Uterus (tissue), 3 donors: ENCODE measurements at regions not wholly inside any gene's neighbourhood (a gene's known extent, or its start where the extent isn't known, plus 50 kb on each side); places are given as distances from the start of the nearest gene placed in this dataset.

Source experiments
- DNase-seq, 2 donors: peaks; one replicate each; pipeline ENCODE4 v3.0.0-alpha.2; 2019 to 2020
- H3K27ac ChIP-seq, 2 donors: fragments of 200-600 bp; sonication (generic); 1 replicate in 1 of 2; 2 replicates in 1 of 2; pipeline ENCODE4 v1.5.1; 2016 to 2018
- H3K27me3 ChIP-seq, 2 donors: fragments of 200-600 bp; sonication (generic); one replicate each; pipeline ENCODE4 v1.5.1; 2018 to 2019; ENCODE audit warnings: control low read depth in 1 of 2
- H3K36me3 ChIP-seq, 2 donors: fragments of 200-600 bp; sonication (generic); one replicate each; pipeline ENCODE4 v1.5.1; 2019; ENCODE audit warnings: control low read depth in 1 of 2
- H3K4me1 ChIP-seq, 2 donors: fragments of 200-600 bp; sonication (generic); one replicate each; pipeline ENCODE4 v1.5.1; 2018 to 2019; ENCODE audit warnings: control low read depth in 1 of 2
- H3K4me3 ChIP-seq, 2 donors: fragments of 200-600 bp; sonication (generic); 1 replicate in 1 of 2; 2 replicates in 1 of 2; pipeline ENCODE4 v1.5.1; 2018 to 2019; ENCODE audit warnings: mild to moderate bottlenecking in 1 of 2
- H3K9me3 ChIP-seq, 2 donors: fragments of 200-600 bp; sonication (generic); one replicate each; pipeline ENCODE4 v1.5.1; 2019; ENCODE audit warnings: control low read depth in 1 of 2
- POLR2A ChIP-seq, 2 donors: fragments of 450-650 bp; IDR thresholded peaks; one replicate each; pipeline ENCODE4 v1.6.1; 2016; ENCODE audit warnings: antibody characterized with exemption in 2 of 2, mild to moderate bottlenecking in 1 of 2, moderate library complexity in 1 of 2
- intact Hi-C: fragments of 100-400 bp; cut with DNase I; formaldehyde crosslinking; loops from one replicate; pipeline ENCODE4 v1.15.1; 2023; ENCODE audit warnings: low total_unique reads
- TF ChIP-seq, protein P1 (sequence below), 4 experiments: fragments of 200-600 bp in 2 of 4; fragments of 450-650 bp in 2 of 4; sonication (generic) in 2 of 4; IDR thresholded peaks; one replicate each; pipeline ENCODE4 v1.5.1; 2016 to 2019; ENCODE audit warnings: antibody characterized with exemption in 4 of 4, mild to moderate bottlenecking in 2 of 4, moderate library complexity in 1 of 4
- donor health status: DM: yes; HTN: yes; CAD: no.

DNA sequence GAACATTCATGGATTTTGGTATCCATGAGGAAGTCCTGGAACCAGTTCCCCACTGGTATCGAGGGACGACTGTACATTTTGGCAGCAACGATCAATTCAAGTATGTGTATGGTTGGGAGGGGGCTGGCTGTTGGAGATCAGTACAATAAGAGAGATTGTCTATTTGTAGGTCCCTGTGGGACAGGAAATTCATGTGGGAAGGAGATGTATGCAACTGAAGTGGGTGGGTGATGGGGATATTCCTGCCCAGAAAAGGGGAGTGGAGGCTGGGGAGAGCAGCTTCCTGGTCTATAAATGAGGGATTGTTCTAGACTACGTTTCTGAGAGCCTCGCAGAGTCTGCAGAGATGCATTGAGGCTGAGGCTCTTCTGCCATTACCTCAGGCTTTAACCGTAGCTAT is 140.2 kb upstream of the MAGI3 start:
- no peaks in the 10 kb centered on the region for H3K4me1 ChIP-seq
- intact Hi-C loops = no loop called here
- H3K27me3 ChIP-seq = no peaks in the 10 kb centered on the region
- TF ChIP-seq, protein P1, sequence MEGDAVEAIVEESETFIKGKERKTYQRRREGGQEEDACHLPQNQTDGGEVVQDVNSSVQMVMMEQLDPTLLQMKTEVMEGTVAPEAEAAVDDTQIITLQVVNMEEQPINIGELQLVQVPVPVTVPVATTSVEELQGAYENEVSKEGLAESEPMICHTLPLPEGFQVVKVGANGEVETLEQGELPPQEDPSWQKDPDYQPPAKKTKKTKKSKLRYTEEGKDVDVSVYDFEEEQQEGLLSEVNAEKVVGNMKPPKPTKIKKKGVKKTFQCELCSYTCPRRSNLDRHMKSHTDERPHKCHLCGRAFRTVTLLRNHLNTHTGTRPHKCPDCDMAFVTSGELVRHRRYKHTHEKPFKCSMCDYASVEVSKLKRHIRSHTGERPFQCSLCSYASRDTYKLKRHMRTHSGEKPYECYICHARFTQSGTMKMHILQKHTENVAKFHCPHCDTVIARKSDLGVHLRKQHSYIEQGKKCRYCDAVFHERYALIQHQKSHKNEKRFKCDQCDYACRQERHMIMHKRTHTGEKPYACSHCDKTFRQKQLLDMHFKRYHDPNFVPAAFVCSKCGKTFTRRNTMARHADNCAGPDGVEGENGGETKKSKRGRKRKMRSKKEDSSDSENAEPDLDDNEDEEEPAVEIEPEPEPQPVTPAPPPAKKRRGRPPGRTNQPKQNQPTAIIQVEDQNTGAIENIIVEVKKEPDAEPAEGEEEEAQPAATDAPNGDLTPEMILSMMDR (IDR thresholded peaks at IDR 0.05) = no peak
- TF ChIP-seq POLR2A (IDR thresholded peaks at IDR 0.05) = no peak
- H3K9me3 ChIP-seq = no peaks in the 10 kb centered on the region
- DNase-seq = no peak
- no peaks in the 10 kb centered on the region for H3K36me3 ChIP-seq
- no peak overlapping the region for H3K4me3 ChIP-seq
- H3K27ac ChIP-seq = no peak overlapping the region

DNA sequence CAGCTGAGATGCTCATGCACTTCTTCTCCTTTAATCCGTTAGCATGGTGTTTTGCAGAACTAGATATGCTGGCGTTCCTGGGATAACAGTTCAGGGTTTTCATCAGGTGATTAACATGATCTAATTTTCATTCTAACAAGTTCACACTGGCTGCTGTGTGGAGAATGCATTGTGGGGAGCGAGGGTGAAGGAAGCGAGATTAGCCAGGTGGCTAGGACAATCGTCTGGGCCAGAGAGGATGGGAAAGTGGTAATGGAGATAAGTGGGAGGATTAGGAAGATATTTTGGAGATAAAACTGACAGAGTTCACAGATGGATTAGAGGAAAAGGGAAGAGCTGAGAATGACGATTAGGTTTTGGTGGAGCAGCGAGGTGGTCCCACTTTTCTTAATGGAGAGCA is 138.1 kb upstream of the MAGI3 start:
- Histone ChIP-seq H3K36me3 (no peaks in the 10 kb centered on the region), H3K4me3 (no peak overlapping the region), H3K27me3 (no peaks in the 10 kb centered on the region), H3K27ac (no peak overlapping the region), H3K9me3 (no peaks in the 10 kb centered on the region), H3K4me1 (no peaks in the 10 kb centered on the region)
- intact Hi-C loops = no loop called here
- DNase-seq = no peak
- TF ChIP-seq POLR2A (IDR thresholded peaks at IDR 0.05) = no peak
- TF ChIP-seq, protein P1 (IDR thresholded peaks at IDR 0.05) = no peak

DNA sequence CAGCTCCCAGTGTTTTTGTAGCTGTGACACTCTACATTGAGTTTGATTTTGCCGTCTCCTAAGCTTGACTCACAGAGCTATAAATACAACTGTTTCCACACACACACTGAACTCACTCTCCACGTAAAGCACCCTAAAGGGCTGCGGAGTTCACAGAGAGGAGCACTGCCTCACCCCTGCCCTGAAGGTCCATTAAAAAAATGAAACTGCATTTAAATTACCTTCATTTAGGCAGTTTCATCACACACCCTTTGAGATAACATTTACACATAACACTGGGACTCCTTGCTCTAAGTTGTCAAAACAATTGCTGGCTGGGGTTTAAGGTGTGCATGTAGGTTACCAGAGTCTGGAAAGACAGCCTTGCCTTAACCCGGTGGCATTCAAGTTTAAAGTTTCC is 137.1 kb upstream of the MAGI3 start:
- intact Hi-C loops = no loop called here
- Histone ChIP-seq H3K27ac (no peak overlapping the region), H3K36me3 (no peaks in the 10 kb centered on the region), H3K27me3 (no peaks in the 10 kb centered on the region), H3K4me1 (no peaks in the 10 kb centered on the region), H3K9me3 (no peaks in the 10 kb centered on the region), H3K4me3 (no peak overlapping the region)
- DNase-seq = no peak
- TF ChIP-seq, protein P1 (IDR thresholded peaks at IDR 0.05) = no peak

DNA sequence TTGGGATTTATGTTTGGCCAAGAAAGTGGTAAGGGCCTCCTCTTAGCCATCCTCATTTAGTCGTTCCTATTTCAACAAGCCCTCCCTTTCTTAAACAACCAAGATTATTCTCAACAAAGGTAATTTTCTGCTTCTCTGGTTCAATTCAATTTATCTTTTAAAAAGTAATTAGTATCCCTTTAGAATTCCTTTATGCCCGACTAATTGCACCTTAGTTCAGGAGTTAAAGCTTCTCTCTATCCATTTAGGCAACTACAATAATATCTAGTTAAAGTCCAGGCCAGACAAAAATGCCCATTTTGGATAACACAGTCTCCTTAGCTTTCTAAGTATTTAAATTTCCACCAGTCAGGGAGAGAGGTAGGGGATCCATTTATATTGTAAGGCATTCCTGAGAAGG is 136.7 kb upstream of the MAGI3 start:
- H3K27ac ChIP-seq = no peak overlapping the region
- no peak overlapping the region for H3K4me3 ChIP-seq
- H3K27me3 ChIP-seq = no peaks in the 10 kb centered on the region
- H3K9me3 ChIP-seq = no peaks in the 10 kb centered on the region
- TF ChIP-seq POLR2A (IDR thresholded peaks at IDR 0.05) = no peak
- TF ChIP-seq, protein P1 (IDR thresholded peaks at IDR 0.05) = no peak
- H3K4me1 ChIP-seq = no peaks in the 10 kb centered on the region
- intact Hi-C loops = no loop called here
- H3K36me3 ChIP-seq = no peaks in the 10 kb centered on the region
- DNase-seq = no peak

DNA sequence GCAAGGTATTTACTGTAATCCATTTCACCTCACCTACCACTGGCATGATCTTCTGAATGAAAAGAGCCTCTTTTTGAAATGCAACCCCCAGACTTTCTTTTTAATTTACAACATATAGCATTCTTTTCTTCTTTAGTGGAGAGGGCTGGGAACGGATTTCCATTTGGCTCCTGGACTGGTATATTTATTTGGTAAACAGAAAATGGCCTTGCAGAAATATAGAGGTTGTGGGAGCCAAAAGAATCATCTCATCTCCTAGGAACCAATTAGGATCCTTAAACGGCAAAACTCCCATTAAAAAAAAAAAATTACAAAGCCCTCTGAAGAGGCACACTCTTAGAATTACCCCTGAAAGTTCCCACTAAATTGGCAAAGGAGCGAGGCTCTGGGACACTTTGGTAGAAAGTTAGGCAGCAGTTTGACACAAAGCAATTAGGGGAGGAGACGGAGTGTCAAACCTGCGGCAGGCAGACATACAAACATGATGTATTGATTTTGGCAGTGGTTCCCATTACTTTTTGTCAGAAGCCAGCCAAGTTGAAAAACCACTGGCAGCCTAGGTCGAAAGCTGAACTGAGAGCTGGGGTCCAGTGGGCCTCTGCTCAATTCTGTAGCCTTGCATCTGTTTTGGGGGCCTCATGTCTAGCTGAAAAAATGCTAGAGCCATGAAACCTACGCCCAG is 135.1 kb upstream of the MAGI3 start:
- Histone ChIP-seq H3K36me3 (no peaks in the 10 kb centered on the region), H3K4me1 (no peaks in the 10 kb centered on the region), H3K27me3 (no peaks in the 10 kb centered on the region), H3K4me3 (no peak overlapping the region), H3K9me3 (no peaks in the 10 kb centered on the region), H3K27ac (no peak overlapping the region)
- DNase-seq = no peak
- intact Hi-C loops = no loop called here
- TF ChIP-seq, protein P1 (IDR thresholded peaks at IDR 0.05) = no peak
- TF ChIP-seq POLR2A (IDR thresholded peaks at IDR 0.05) = no peak
